Esophagus squamous epithelium (tissue), 4 donors: ENCODE measurements at regions not wholly inside any gene's neighbourhood (a gene's known extent, or its start where the extent isn't known, plus 50 kb on each side); places are given as distances from the start of the nearest gene placed in this dataset.

ENCODE experiments used
- CTCF ChIP-seq, 6 experiments: fragments of 450-650 bp in 4 of 6; fragments of 200-600 bp in 2 of 6; sonication (generic) in 2 of 6; IDR thresholded peaks; one replicate each; pipeline ENCODE4 v1.5.1; 2016 to 2019; ENCODE audit warnings: antibody characterized with exemption in 6 of 6, mild to moderate bottlenecking in 4 of 6, moderate library complexity in 4 of 6
- POLR2A ChIP-seq, 4 donors: fragments of 450-650 bp; IDR thresholded peaks; one replicate each; pipeline ENCODE4 v1.6.1; 2017; ENCODE audit warnings: antibody characterized with exemption in 4 of 4, mild to moderate bottlenecking in 4 of 4, moderate library complexity in 3 of 4

- TF ChIP-seq CTCF (IDR thresholded peaks at IDR 0.05), result no peak
- no peak for TF ChIP-seq POLR2A (IDR thresholded peaks at IDR 0.05)
Measured at GRCh38 chr2:377414-377813, 89.5 kb upstream of the ALKAL2 start.
